Astrocyte (in vitro differentiated cells and primary cell): ENCODE measurements at regions not wholly inside any gene's neighbourhood (a gene's known extent, or its start where the extent isn't known, plus 50 kb on each side); places are given as distances from the start of the nearest gene placed in this dataset.
A peak's percentile ranks its signal among the peaks of the same experiment; 100 is the strongest.

Experiments used
- DNase-seq: peaks from one replicate; pipeline ENCODE4 v3.0.0-alpha.2; 2010; ENCODE audit warnings: low read depth
- FAIRE-seq: peaks from 2 replicates; lab custom pipeline; 2011; peaks lifted over from hg19 to GRCh38; lab: Jason Lieb, UNC
- H2AFZ ChIP-seq: 2 replicates; pipeline ENCODE4 v1.6.0; 2012; ENCODE audit warnings: low read depth, low read length, inconsistent platforms
- H3K27ac ChIP-seq: 2 replicates; pipeline ENCODE4 v1.5.1; 2011; ENCODE audit warnings: low read depth, low read length, inconsistent platforms
- H3K27me3 ChIP-seq: 2 replicates; pipeline ENCODE4 v1.6.0; 2011; ENCODE audit warnings: low read length, inconsistent platforms; ENCODE audit not compliant: insufficient read depth
- H3K36me3 ChIP-seq: 2 replicates; pipeline ENCODE4 v1.5.1; 2011; ENCODE audit warnings: low read length, inconsistent platforms; ENCODE audit not compliant: insufficient read depth
- H3K4me1 ChIP-seq: 2 replicates; pipeline ENCODE4 v1.5.1; 2011; ENCODE audit warnings: low read length, inconsistent platforms; ENCODE audit not compliant: insufficient read depth
- H3K4me2 ChIP-seq: 2 replicates; pipeline ENCODE4 v1.6.0; 2012; ENCODE audit warnings: low read length, inconsistent platforms
- H3K4me3 ChIP-seq: 2 replicates; pipeline ENCODE4 v1.5.1; 2011; ENCODE audit warnings: low read depth, mild to moderate bottlenecking, low read length, inconsistent platforms; ENCODE audit not compliant: insufficient read depth
- H3K79me2 ChIP-seq: 2 replicates; pipeline ENCODE4 v1.6.0; 2012; ENCODE audit warnings: mild to moderate bottlenecking, low read length, inconsistent platforms; ENCODE audit not compliant: insufficient read depth
- H3K9ac ChIP-seq: 2 replicates; pipeline ENCODE4 v1.6.0; 2012; ENCODE audit warnings: mild to moderate bottlenecking, low read length, inconsistent platforms
- H3K9me3 ChIP-seq: 2 replicates; pipeline ENCODE4 v1.5.1; 2012; ENCODE audit warnings: low read depth, mild to moderate bottlenecking, low read length, inconsistent platforms; ENCODE audit not compliant: insufficient read depth
- H4K20me1 ChIP-seq: 2 replicates; pipeline ENCODE4 v1.6.0; 2012; ENCODE audit warnings: low read length, inconsistent platforms; ENCODE audit not compliant: insufficient read depth
- H3K27ac Mint-ChIP-seq: one replicate; pipeline ENCODE4 v1.8.0; 2021; ENCODE audit warnings: mild to moderate bottlenecking, mixed read lengths; ENCODE audit not compliant: unreplicated experiment
- H3K27me3 Mint-ChIP-seq: one replicate; pipeline ENCODE4 v1.8.0; 2021; ENCODE audit warnings: low read depth, mixed read lengths; ENCODE audit not compliant: unreplicated experiment
- H3K36me3 Mint-ChIP-seq: one replicate; pipeline ENCODE4 v1.8.0; 2021; ENCODE audit warnings: low read depth, mixed read lengths; ENCODE audit not compliant: unreplicated experiment
- H3K4me1 Mint-ChIP-seq: one replicate; pipeline ENCODE4 v1.8.0; 2021; ENCODE audit warnings: low read depth, mixed read lengths; ENCODE audit not compliant: unreplicated experiment
- H3K4me3 Mint-ChIP-seq: one replicate; pipeline ENCODE4 v1.8.0; 2021; ENCODE audit warnings: mild to moderate bottlenecking, moderate library complexity, mixed read lengths; ENCODE audit not compliant: unreplicated experiment
- H3K9me3 Mint-ChIP-seq: one replicate; pipeline ENCODE4 v1.8.0; 2021; ENCODE audit warnings: mild to moderate bottlenecking, mixed read lengths; ENCODE audit not compliant: unreplicated experiment
- EZH2 ChIP-seq: IDR thresholded peaks from 2 replicates; pipeline ENCODE4 v1.6.1; 2012; ENCODE audit warnings: mild to moderate bottlenecking, low read length, inconsistent platforms; ENCODE audit not compliant: insufficient read depth
- TF ChIP-seq, protein P1 (sequence below): IDR thresholded peaks from 2 replicates; pipeline ENCODE4 v1.5.1; 2011; ENCODE audit warnings: low read depth, mild to moderate bottlenecking, inconsistent platforms, low read length, moderate library complexity; ENCODE audit not compliant: insufficient read depth

DNA sequence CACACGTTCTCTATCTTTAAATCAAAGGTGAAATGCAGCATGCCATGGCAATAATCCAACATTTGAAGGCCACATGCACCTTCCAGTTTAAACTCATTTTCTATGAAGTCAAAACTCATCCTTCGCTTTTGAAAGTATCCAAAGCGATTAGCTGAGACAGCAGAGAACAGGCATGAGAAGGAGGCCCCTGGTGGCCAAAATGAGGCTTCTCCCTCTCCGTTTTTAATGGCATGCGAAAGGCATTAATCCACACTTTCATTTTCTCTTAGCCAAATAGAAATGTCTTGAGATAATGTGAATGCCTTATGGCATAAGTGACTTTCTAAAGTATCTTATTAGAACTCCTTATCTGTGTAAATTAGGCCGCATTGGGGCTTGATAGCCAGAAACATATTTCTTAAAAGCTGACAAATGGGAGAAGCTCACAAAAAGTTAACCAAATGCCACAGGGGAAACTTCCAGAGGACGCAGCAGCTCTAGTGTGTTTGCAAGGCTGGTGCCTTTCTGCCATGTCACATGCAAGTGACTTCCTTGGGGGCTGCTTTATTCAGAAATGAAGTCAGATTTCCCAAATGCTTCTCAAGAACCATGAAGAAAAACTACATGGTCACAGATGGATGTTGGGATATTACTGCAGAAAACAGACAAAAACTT lies 1189.6 kb downstream of the SORCS1 start:
- no peak for DNase-seq
- no peaks in the 10 kb centered on the region for H3K27me3 Mint-ChIP-seq
- no peaks in the 10 kb centered on the region for H3K36me3 ChIP-seq
- H3K27me3 ChIP-seq = no peaks in the 10 kb centered on the region
- H3K27ac ChIP-seq = no peak overlapping the region
- FAIRE-seq = no peak
- H3K4me3 ChIP-seq = no peak overlapping the region
- no peaks in the 10 kb centered on the region for H4K20me1 ChIP-seq
- no peak overlapping the region for H3K27ac Mint-ChIP-seq
- no peaks in the 10 kb centered on the region for H3K4me1 ChIP-seq
- H2AFZ ChIP-seq = no peak overlapping the region
- peak overlapping the region; percentile 36 for H3K4me2 ChIP-seq
- TF ChIP-seq, protein P1, sequence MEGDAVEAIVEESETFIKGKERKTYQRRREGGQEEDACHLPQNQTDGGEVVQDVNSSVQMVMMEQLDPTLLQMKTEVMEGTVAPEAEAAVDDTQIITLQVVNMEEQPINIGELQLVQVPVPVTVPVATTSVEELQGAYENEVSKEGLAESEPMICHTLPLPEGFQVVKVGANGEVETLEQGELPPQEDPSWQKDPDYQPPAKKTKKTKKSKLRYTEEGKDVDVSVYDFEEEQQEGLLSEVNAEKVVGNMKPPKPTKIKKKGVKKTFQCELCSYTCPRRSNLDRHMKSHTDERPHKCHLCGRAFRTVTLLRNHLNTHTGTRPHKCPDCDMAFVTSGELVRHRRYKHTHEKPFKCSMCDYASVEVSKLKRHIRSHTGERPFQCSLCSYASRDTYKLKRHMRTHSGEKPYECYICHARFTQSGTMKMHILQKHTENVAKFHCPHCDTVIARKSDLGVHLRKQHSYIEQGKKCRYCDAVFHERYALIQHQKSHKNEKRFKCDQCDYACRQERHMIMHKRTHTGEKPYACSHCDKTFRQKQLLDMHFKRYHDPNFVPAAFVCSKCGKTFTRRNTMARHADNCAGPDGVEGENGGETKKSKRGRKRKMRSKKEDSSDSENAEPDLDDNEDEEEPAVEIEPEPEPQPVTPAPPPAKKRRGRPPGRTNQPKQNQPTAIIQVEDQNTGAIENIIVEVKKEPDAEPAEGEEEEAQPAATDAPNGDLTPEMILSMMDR = no peak
- no peak for TF ChIP-seq EZH2
- H3K9ac ChIP-seq = no peak overlapping the region
- H3K9me3 ChIP-seq = no peaks in the 10 kb centered on the region
- no peaks in the 10 kb centered on the region for H3K79me2 ChIP-seq
- no peak overlapping the region for H3K4me3 Mint-ChIP-seq
- H3K4me1 Mint-ChIP-seq = no peaks in the 10 kb centered on the region
- H3K36me3 Mint-ChIP-seq = no peaks in the 10 kb centered on the region
- no peaks in the 10 kb centered on the region for H3K9me3 Mint-ChIP-seq

- no peaks in the 10 kb centered on the region for H3K9me3 Mint-ChIP-seq
- no peak overlapping the region for H3K27ac Mint-ChIP-seq
- Histone ChIP-seq H3K4me2 (no peak overlapping the region), H3K9me3 (no peaks in the 10 kb centered on the region), H3K27ac (no peak overlapping the region), H4K20me1 (no peaks in the 10 kb centered on the region), H2AFZ (no peak overlapping the region), H3K4me1 (no peaks in the 10 kb centered on the region), H3K27me3 (no peaks in the 10 kb centered on the region), H3K36me3 (no peaks in the 10 kb centered on the region), H3K9ac (no peak overlapping the region), H3K4me3 (no peak overlapping the region), H3K79me2 (no peaks in the 10 kb centered on the region)
- H3K27me3 Mint-ChIP-seq = no peaks in the 10 kb centered on the region
- FAIRE-seq = no peak
- no peaks in the 10 kb centered on the region for H3K36me3 Mint-ChIP-seq
- no peak overlapping the region for H3K4me3 Mint-ChIP-seq
- TF ChIP-seq, protein P1 = no peak
- no peak for TF ChIP-seq EZH2
- H3K4me1 Mint-ChIP-seq = no peaks in the 10 kb centered on the region
- DNase-seq = no peak
Observed at GRCh38 chr10:105973902-105974301, 1190.6 kb downstream of the SORCS1 start.

GRCh38 chr10:105973360-105973759 lies 1191.1 kb downstream of the SORCS1 start:
- no peak for DNase-seq
- Histone ChIP-seq H3K4me1 (no peaks in the 10 kb centered on the region), H4K20me1 (no peaks in the 10 kb centered on the region), H3K79me2 (no peaks in the 10 kb centered on the region), H2AFZ (peak overlapping the region; percentile 34), H3K4me3 (no peak overlapping the region), H3K4me2 (peak overlapping the region; percentile 22), H3K27me3 (no peaks in the 10 kb centered on the region), H3K27ac (no peak overlapping the region), H3K9me3 (no peaks in the 10 kb centered on the region), H3K9ac (no peak overlapping the region), H3K36me3 (no peaks in the 10 kb centered on the region)
- Mint-ChIP-seq H3K36me3 (no peaks in the 10 kb centered on the region), H3K27me3 (no peaks in the 10 kb centered on the region), H3K9me3 (no peaks in the 10 kb centered on the region), H3K27ac (no peak overlapping the region), H3K4me3 (no peak overlapping the region), H3K4me1 (no peaks in the 10 kb centered on the region)
- TF ChIP-seq, protein P1 = no peak
- TF ChIP-seq EZH2 = no peak
- FAIRE-seq = no peak
